ENCODE measurements at regions not wholly inside any gene's neighbourhood (a gene's known extent, or its start where the extent isn't known, plus 50 kb on each side); places are given as distances from the start of the nearest gene placed in this dataset.

GRCh38 chr9:80516679-80517078 is 944.9 kb downstream of the TLE4 start:
- no peak for TF ChIP-seq CTCF (IDR thresholded peaks at IDR 0.05; ENCODE audit: unreplicated experiment in 3 of 3)
- H3K4me1 Mint-ChIP-seq, result no peaks in the 10 kb centered on the region
- H3K27ac Mint-ChIP-seq, result no peak overlapping the region
- peaks cover 33% of the 10 kb centered on the region for H3K9me3 Mint-ChIP-seq
- no peaks in the 10 kb centered on the region for H3K27me3 Mint-ChIP-seq (ENCODE audit: low read depth)
- H3K4me3 Mint-ChIP-seq, result no peak overlapping the region
- H3K36me3 Mint-ChIP-seq (ENCODE audit: low read depth), result no peaks in the 10 kb centered on the region

- Mint-ChIP-seq H3K27ac (no peak overlapping the region), H3K4me1 (peaks cover 6% of the 10 kb centered on the region), H3K36me3 (ENCODE audit: low read depth) (no peaks in the 10 kb centered on the region), H3K4me3 (no peak overlapping the region), H3K27me3 (ENCODE audit: low read depth) (no peaks in the 10 kb centered on the region), H3K9me3 (peaks cover 5% of the 10 kb centered on the region)
- peak in 1 of 3 experiments; percentile 17 for TF ChIP-seq CTCF (IDR thresholded peaks at IDR 0.05; ENCODE audit: unreplicated experiment in 3 of 3)
These were observed 937.6 kb downstream of the TLE4 start for GRCh38 chr9:80509358-80509757.

- Mint-ChIP-seq H3K27ac (no peak overlapping the region), H3K4me3 (no peak overlapping the region), H3K36me3 (ENCODE audit: low read depth) (no peaks in the 10 kb centered on the region), H3K4me1 (peaks cover 22% of the 10 kb centered on the region), H3K27me3 (ENCODE audit: low read depth) (no peaks in the 10 kb centered on the region), H3K9me3 (no peaks in the 10 kb centered on the region)
- TF ChIP-seq CTCF (IDR thresholded peaks at IDR 0.05; ENCODE audit: unreplicated experiment in 3 of 3), result no peak
These were observed 935.8 kb downstream of the TLE4 start for GRCh38 chr9:80507611-80508010.

GRCh38 chr9:80504601-80505230 is 933.0 kb downstream of the TLE4 start:
- H3K9me3 Mint-ChIP-seq, result no peaks in the 10 kb centered on the region
- H3K27ac Mint-ChIP-seq, result peak overlapping the region; percentile 43 to 62 (median 47)
- no peak overlapping the region for H3K4me3 Mint-ChIP-seq
- peaks cover 43% of the 10 kb centered on the region for H3K4me1 Mint-ChIP-seq
- no peaks in the 10 kb centered on the region for H3K27me3 Mint-ChIP-seq (ENCODE audit: low read depth)
- no peaks in the 10 kb centered on the region for H3K36me3 Mint-ChIP-seq (ENCODE audit: low read depth)
- TF ChIP-seq CTCF (IDR thresholded peaks at IDR 0.05; ENCODE audit: unreplicated experiment in 3 of 3), result no peak

- Mint-ChIP-seq H3K4me3 (no peak overlapping the region), H3K4me1 (peaks cover 43% of the 10 kb centered on the region), H3K36me3 (ENCODE audit: low read depth) (no peaks in the 10 kb centered on the region), H3K27ac (peak overlapping the region; percentile 43 to 62 (median 47)), H3K27me3 (ENCODE audit: low read depth) (no peaks in the 10 kb centered on the region), H3K9me3 (no peaks in the 10 kb centered on the region)
- no peak for TF ChIP-seq CTCF (IDR thresholded peaks at IDR 0.05; ENCODE audit: unreplicated experiment in 3 of 3)
These were observed 932.0 kb downstream of the TLE4 start for GRCh38 chr9:80503671-80504281.

- Mint-ChIP-seq H3K27me3 (ENCODE audit: low read depth) (peaks cover 7% of the 10 kb centered on the region), H3K27ac (no peak overlapping the region), H3K9me3 (no peaks in the 10 kb centered on the region), H3K36me3 (ENCODE audit: low read depth) (no peaks in the 10 kb centered on the region), H3K4me1 (peaks cover 52% of the 10 kb centered on the region), H3K4me3 (no peak overlapping the region)
- no peak for TF ChIP-seq CTCF (IDR thresholded peaks at IDR 0.05; ENCODE audit: unreplicated experiment in 3 of 3)
These were observed 930.5 kb downstream of the TLE4 start for GRCh38 chr9:80502306-80502705.
